Activated CD8-positive, alpha-beta T cell treated with anti-CD3 and anti-CD28 coated beads for 36 hours (primary cell): ENCODE measurements at regions not wholly inside any gene's neighbourhood (a gene's known extent, or its start where the extent isn't known, plus 50 kb on each side); places are given as distances from the start of the nearest gene placed in this dataset.

ENCODE experiments used
- ATAC-seq: fragments of 200-7000 bp; cut with Tn5 transposase; one replicate; pipeline ENCODE4 v1.10.0; 2021; ENCODE audit warnings: mild to moderate bottlenecking, moderate library complexity
- CTCF ChIA-PET: fragments of 350-600 bp; sonication (Branson Sonifier 250); formaldehyde crosslinking; loops from one replicate; lab custom pipeline; 2021; ENCODE audit warnings: antibody characterized with exemption; lab: Charles Lee
- POLR2A ChIA-PET: fragments of 350-600 bp; sonication (Branson Sonifier 250); formaldehyde crosslinking; loops from one replicate; lab custom pipeline; 2021; ENCODE audit warnings: antibody characterized with exemption; lab: Charles Lee
- DNase-seq: peaks from one replicate; pipeline ENCODE4 v3.0.0-alpha.2; 2020
- H3K27ac Mint-ChIP-seq: one replicate; pipeline ENCODE4 v1.8.0; 2021; ENCODE audit warnings: mild to moderate bottlenecking, mixed read lengths
- H3K27me3 Mint-ChIP-seq: one replicate; pipeline ENCODE4 v1.8.0; 2021; ENCODE audit warnings: mixed read lengths
- H3K36me3 Mint-ChIP-seq: one replicate; pipeline ENCODE4 v1.8.0; 2021; ENCODE audit warnings: low read depth, mixed read lengths
- H3K4me1 Mint-ChIP-seq: one replicate; pipeline ENCODE4 v1.8.0; 2021; ENCODE audit warnings: low read depth, mixed read lengths
- H3K4me3 Mint-ChIP-seq: one replicate; pipeline ENCODE4 v1.8.0; 2021; ENCODE audit warnings: mild to moderate bottlenecking, moderate library complexity, mixed read lengths
- H3K9me3 Mint-ChIP-seq: one replicate; pipeline ENCODE4 v1.8.0; 2021; ENCODE audit warnings: mixed read lengths
- CTCF ChIP-seq: fragments of 200-600 bp; IDR thresholded peaks from one replicate; pipeline ENCODE4 v1.8.0; 2022; ENCODE audit warnings: antibody characterized with exemption, mild to moderate bottlenecking
- intact Hi-C: fragments of 100-400 bp; cut with micrococcal nuclease; formaldehyde crosslinking; loops from one replicate; pipeline ENCODE4 v1.10.0; 2022

- no peaks in the 10 kb centered on the region for H3K36me3 Mint-ChIP-seq
- POLR2A ChIA-PET = no interaction called here
- H3K9me3 Mint-ChIP-seq = no peaks in the 10 kb centered on the region
- no peak overlapping the region for H3K27ac Mint-ChIP-seq
- H3K27me3 Mint-ChIP-seq = no peaks in the 10 kb centered on the region
- CTCF ChIA-PET = no interaction called here
- DNase-seq = no peak
- H3K4me3 Mint-ChIP-seq = no peak overlapping the region
- intact Hi-C loops = no loop called here
- TF ChIP-seq CTCF = no peak
- ATAC-seq = no peak
- H3K4me1 Mint-ChIP-seq = no peaks in the 10 kb centered on the region
Observed at GRCh38 chr5:84683594-84683993, 298.9 kb upstream of the EDIL3 start.

GRCh38 chr5:84682531-84682930 lies 297.9 kb upstream of the EDIL3 start:
- ChIA-PET POLR2A (no interaction called here), CTCF (no interaction called here)
- Mint-ChIP-seq H3K27ac (no peak overlapping the region), H3K4me3 (no peak overlapping the region), H3K9me3 (no peaks in the 10 kb centered on the region), H3K4me1 (no peaks in the 10 kb centered on the region), H3K27me3 (no peaks in the 10 kb centered on the region), H3K36me3 (no peaks in the 10 kb centered on the region)
- intact Hi-C loops = no loop called here
- DNase-seq = no peak
- no peak for TF ChIP-seq CTCF
- no peak for ATAC-seq

GRCh38 chr5:84680908-84681307 lies 296.2 kb upstream of the EDIL3 start:
- H3K4me1 Mint-ChIP-seq = no peaks in the 10 kb centered on the region
- H3K9me3 Mint-ChIP-seq = no peaks in the 10 kb centered on the region
- H3K4me3 Mint-ChIP-seq = no peak overlapping the region
- no peak overlapping the region for H3K27ac Mint-ChIP-seq
- POLR2A ChIA-PET = no interaction called here
- DNase-seq (no peak), ATAC-seq (no peak)
- H3K36me3 Mint-ChIP-seq = no peaks in the 10 kb centered on the region
- H3K27me3 Mint-ChIP-seq = no peaks in the 10 kb centered on the region
- TF ChIP-seq CTCF = no peak
- CTCF ChIA-PET = no interaction called here
- intact Hi-C loops = no loop called here

- no peaks in the 10 kb centered on the region for H3K27me3 Mint-ChIP-seq
- TF ChIP-seq CTCF = no peak
- ChIA-PET POLR2A (no interaction called here), CTCF (no interaction called here)
- peaks cover 10% of the 10 kb centered on the region for H3K9me3 Mint-ChIP-seq
- no peak for ATAC-seq
- no peak overlapping the region for H3K27ac Mint-ChIP-seq
- no peak overlapping the region for H3K4me3 Mint-ChIP-seq
- intact Hi-C loops = no loop called here
- no peaks in the 10 kb centered on the region for H3K36me3 Mint-ChIP-seq
- no peak for DNase-seq
- no peaks in the 10 kb centered on the region for H3K4me1 Mint-ChIP-seq
Observed at GRCh38 chr5:84673785-84674184, 289.1 kb upstream of the EDIL3 start.

- Mint-ChIP-seq H3K36me3 (no peaks in the 10 kb centered on the region), H3K27ac (no peak overlapping the region), H3K9me3 (peaks cover 10% of the 10 kb centered on the region), H3K27me3 (no peaks in the 10 kb centered on the region), H3K4me3 (no peak overlapping the region), H3K4me1 (no peaks in the 10 kb centered on the region)
- no peak for DNase-seq
- TF ChIP-seq CTCF = no peak
- POLR2A ChIA-PET = no interaction called here
- no peak for ATAC-seq
- intact Hi-C loops = no loop called here
- CTCF ChIA-PET = no interaction called here
Observed at GRCh38 chr5:84667576-84667975, 282.9 kb upstream of the EDIL3 start.
